Fibroblast of lung (primary cell): ENCODE measurements at regions not wholly inside any gene's neighbourhood (a gene's known extent, or its start where the extent isn't known, plus 50 kb on each side); places are given as distances from the start of the nearest gene placed in this dataset.
"Not testable (repeated sequence)": the region's sequence is repeated elsewhere in the genome, so short reads cannot be mapped to it uniquely, and the experiment has no call there.

ENCODE experiments used
- DNase-seq, 2 donors: peaks; one replicate each; pipeline versions ENCODE4 v3.0.0 to v3.0.0-alpha.2; 2010; ENCODE audit warnings: low read depth in 2 of 2
- H2AFZ ChIP-seq: 2 replicates; pipeline ENCODE4 v1.5.1; 2012; ENCODE audit warnings: low read length, control low read depth, inconsistent platforms
- H3K27ac ChIP-seq: 2 replicates; pipeline ENCODE4 v1.5.1; 2011; ENCODE audit warnings: low read length, control low read depth; ENCODE audit not compliant: insufficient read depth
- H3K27me3 ChIP-seq: 2 replicates; pipeline ENCODE4 v1.5.1; 2011; ENCODE audit warnings: mild to moderate bottlenecking, low read length; ENCODE audit not compliant: control insufficient read depth, insufficient read depth
- H3K36me3 ChIP-seq: 2 replicates; pipeline ENCODE4 v1.5.1; 2011; ENCODE audit warnings: low read length; ENCODE audit not compliant: control insufficient read depth, insufficient read depth
- H3K4me1 ChIP-seq: 2 replicates; pipeline ENCODE4 v1.5.1; 2011; ENCODE audit warnings: low read length; ENCODE audit not compliant: control insufficient read depth, insufficient read depth; ENCODE audit errors: extremely low read depth
- H3K4me2 ChIP-seq: 2 replicates; pipeline ENCODE4 v1.5.1; 2011; ENCODE audit warnings: low read length, control low read depth; ENCODE audit not compliant: insufficient read depth; ENCODE audit errors: extremely low read depth
- H3K4me3 ChIP-seq, 4 experiments: fragments of 200-600 bp in 1 of 4; sonication (generic) in 1 of 4; replicated peaks in 1 of 4; 2 replicates each; pipeline ENCODE4 v1.5.1; 2011 to 2016; ENCODE audit warnings: low read length in 4 of 4, low read depth in 3 of 4, mild to moderate bottlenecking in 3 of 4, control low read depth in 2 of 4, inconsistent platforms in 1 of 4, mixed read lengths in 1 of 4; ENCODE audit not compliant: insufficient read depth in 1 of 4; ENCODE audit errors: control extremely low read depth in 1 of 4
- H3K79me2 ChIP-seq: 2 replicates; pipeline ENCODE4 v1.5.1; 2012; ENCODE audit warnings: mild to moderate bottlenecking, low read length, inconsistent platforms; ENCODE audit not compliant: control insufficient read depth, insufficient read depth
- H3K9ac ChIP-seq: 2 replicates; pipeline ENCODE4 v1.5.1; 2011; ENCODE audit warnings: mild to moderate bottlenecking, low read length, control low read depth; ENCODE audit not compliant: insufficient read depth
- H3K9me3 ChIP-seq: 2 replicates; pipeline ENCODE4 v1.5.1; 2012; ENCODE audit warnings: low read depth, low read length; ENCODE audit not compliant: control insufficient read depth, insufficient read depth
- H4K20me1 ChIP-seq: 2 replicates; pipeline ENCODE4 v1.5.1; 2011; ENCODE audit warnings: low read length; ENCODE audit not compliant: control insufficient read depth, insufficient read depth; ENCODE audit errors: extremely low read depth
- CTCF ChIP-seq, 2 donors: IDR thresholded peaks in 1 of 2; conservative IDR thresholded peaks in 1 of 2; 1 replicate in 1 of 2; 2 replicates in 1 of 2; pipeline ENCODE4 v1.5.1; 2011 to 2012; ENCODE audit warnings: low read length in 2 of 2, control low read depth in 1 of 2, inconsistent platforms in 1 of 2, low read depth in 1 of 2, mild to moderate bottlenecking in 1 of 2
- EZH2 ChIP-seq: IDR thresholded peaks from 2 replicates; pipeline ENCODE4 v1.5.1; 2012; ENCODE audit warnings: low read length, control low read depth, mild to moderate bottlenecking; ENCODE audit errors: missing control alignments

GRCh38 chr15:20271647-20272046 lies 270.0 kb downstream of the GOLGA6L6 start:
- TF ChIP-seq CTCF (conservative IDR thresholded peaks at IDR 0.05 in 1 of 2, IDR thresholded peaks at IDR 0.05 in 1 of 2; ENCODE audit: low read depth in 1 of 2, low read length in 2 of 2) (no peak), EZH2 (no peak)

GRCh38 chr15:20269956-20270355 lies 271.6 kb downstream of the GOLGA6L6 start:
- not testable (repeated sequence) for H3K27ac ChIP-seq, H3K9ac ChIP-seq, H4K20me1 ChIP-seq, H3K79me2 ChIP-seq, H3K4me1 ChIP-seq, H3K4me3 ChIP-seq, H3K27me3 ChIP-seq, H2AFZ ChIP-seq, DNase-seq, H3K4me2 ChIP-seq, H3K9me3 ChIP-seq, H3K36me3 ChIP-seq

More at GRCh38 chr15:20271647-20272046, 270.0 kb downstream of the GOLGA6L6 start:
- no peak overlapping the region for H3K4me2 ChIP-seq
- peaks cover 12% of the 10 kb centered on the region for H3K9me3 ChIP-seq
- no peaks in the 10 kb centered on the region for H4K20me1 ChIP-seq
- no peak for DNase-seq
- no peaks in the 10 kb centered on the region for H3K36me3 ChIP-seq
- H3K4me1 ChIP-seq = no peaks in the 10 kb centered on the region
- H2AFZ ChIP-seq = no peak overlapping the region
- no peaks in the 10 kb centered on the region for H3K27me3 ChIP-seq
- no peak overlapping the region for H3K4me3 ChIP-seq
- no peak overlapping the region for H3K9ac ChIP-seq
- H3K27ac ChIP-seq = no peak overlapping the region
- H3K79me2 ChIP-seq = no peaks in the 10 kb centered on the region

- H3K36me3 ChIP-seq, H2AFZ ChIP-seq, H3K9ac ChIP-seq, H3K4me3 ChIP-seq, H3K4me1 ChIP-seq, DNase-seq, H3K4me2 ChIP-seq, H3K79me2 ChIP-seq, H3K27ac ChIP-seq, H3K9me3 ChIP-seq, H3K27me3 ChIP-seq, H4K20me1 ChIP-seq: not testable (repeated sequence)
Measured at GRCh38 chr15:20267996-20268395, 273.6 kb downstream of the GOLGA6L6 start.

- not testable (repeated sequence) for DNase-seq, H3K9ac ChIP-seq, H3K9me3 ChIP-seq, H3K4me3 ChIP-seq, H2AFZ ChIP-seq, H3K79me2 ChIP-seq, H3K4me2 ChIP-seq, H3K4me1 ChIP-seq, H4K20me1 ChIP-seq, H3K27ac ChIP-seq, H3K36me3 ChIP-seq, H3K27me3 ChIP-seq
Measured at GRCh38 chr15:20267051-20267730, 274.4 kb downstream of the GOLGA6L6 start.

- not testable (repeated sequence) for H3K79me2 ChIP-seq, H3K36me3 ChIP-seq, H3K4me1 ChIP-seq, H3K9me3 ChIP-seq, H2AFZ ChIP-seq, H4K20me1 ChIP-seq, H3K4me2 ChIP-seq, H3K9ac ChIP-seq, DNase-seq, H3K27ac ChIP-seq, H3K27me3 ChIP-seq, H3K4me3 ChIP-seq
Measured at GRCh38 chr15:20265710-20266109, 275.9 kb downstream of the GOLGA6L6 start.

- DNase-seq, H3K79me2 ChIP-seq, H3K9me3 ChIP-seq: not testable (repeated sequence)
Measured at GRCh38 chr15:20261321-20262280, 280.0 kb downstream of the GOLGA6L6 start.

More at GRCh38 chr15:20261321-20262280, 280.0 kb downstream of the GOLGA6L6 start:
- not testable (repeated sequence) for H3K9ac ChIP-seq, H3K4me1 ChIP-seq, H3K36me3 ChIP-seq, H3K27me3 ChIP-seq, H3K4me2 ChIP-seq, H4K20me1 ChIP-seq, H3K27ac ChIP-seq, H2AFZ ChIP-seq, H3K4me3 ChIP-seq
